A549 (cell line): ENCODE measurements at regions not wholly inside any gene's neighbourhood (a gene's known extent, or its start where the extent isn't known, plus 50 kb on each side); places are given as distances from the start of the nearest gene placed in this dataset.

Experiments used
- BCL3 ChIP-seq: fragments of >200 bp; sonication (Bioruptor Twin); formaldehyde crosslinking; IDR thresholded peaks from 3 replicates; pipeline ENCODE4 v1.6.1; 2016
- CTCF ChIP-seq: fragments of >200 bp; sonication (Bioruptor Twin); formaldehyde crosslinking; IDR thresholded peaks from 3 replicates; pipeline ENCODE4 v1.5.1; 2016
- EP300 ChIP-seq, 2 experiments: fragments of >200 bp; sonication (Bioruptor Twin); formaldehyde crosslinking; IDR thresholded peaks; 2 replicates in 1 of 2; 3 replicates in 1 of 2; pipeline ENCODE4 v1.6.1; 2016 to 2017
- HOXA7 ChIP-seq: fragments of 250-450 bp; sonication (Bioruptor Pico); IDR thresholded peaks from 2 replicates; pipeline ENCODE4 v1.5.0; 2020; ENCODE audit warnings: mild to moderate bottlenecking, moderate library complexity
- JUN ChIP-seq, 2 experiments: fragments of >200 bp; sonication (Bioruptor Twin); formaldehyde crosslinking; IDR thresholded peaks; 2 replicates in 1 of 2; 3 replicates in 1 of 2; pipeline ENCODE4 v1.6.1; 2016 to 2017
- NR3C1 ChIP-seq: fragments of >200 bp; sonication (Bioruptor Twin); formaldehyde crosslinking; IDR thresholded peaks from 3 replicates; pipeline ENCODE4 v1.6.1; 2017
- POLR2A ChIP-seq: IDR thresholded peaks from 2 replicates; pipeline ENCODE4 v1.6.1; 2012; ENCODE audit warnings: mild to moderate bottlenecking, low read length
- POLR2AphosphoS2 ChIP-seq: conservative IDR thresholded peaks from 2 replicates; pipeline ENCODE4 v1.6.1; 2012; ENCODE audit warnings: low read length, improper control_type of control experiment, inconsistent platforms
- RAD21 ChIP-seq, 2 experiments: fragments of >200 bp in 1 of 2; sonication (Bioruptor Twin) in 1 of 2; formaldehyde crosslinking in 1 of 2; IDR thresholded peaks in 1 of 2; conservative IDR thresholded peaks in 1 of 2; 2 replicates in 1 of 2; 3 replicates in 1 of 2; pipeline ENCODE4 v1.6.1; 2012 to 2018; ENCODE audit warnings: inconsistent platforms in 1 of 2
- SMC3 ChIP-seq: fragments of >200 bp; sonication (Bioruptor Twin); formaldehyde crosslinking; IDR thresholded peaks from 3 replicates; pipeline ENCODE4 v1.6.1; 2018; ENCODE audit warnings: inconsistent platforms
- ZC3H11A ChIP-seq: fragments of 450-650 bp; IDR thresholded peaks from 2 replicates; pipeline ENCODE4 v1.6.1; 2014; ENCODE audit warnings: antibody characterized with exemption, mild to moderate bottlenecking

- TF ChIP-seq CTCF (no peak), POLR2A (no peak), EP300 (IDR thresholded peaks at IDR 0.05) (no peak), BCL3 (no peak), RAD21 (conservative IDR thresholded peaks at IDR 0.05 in 1 of 2, IDR thresholded peaks at IDR 0.05 in 1 of 2) (no peak), ZC3H11A (no peak), NR3C1 (no peak), POLR2AphosphoS2 (no peak), HOXA7 (no peak), SMC3 (no peak), JUN (IDR thresholded peaks at IDR 0.05) (no peak)
Measured at GRCh38 chr1:38651669-38652068, 207.9 kb downstream of the RRAGC start.
